NCI-H1436 (cell line): ENCODE measurements at regions not wholly inside any gene's neighbourhood (a gene's known extent, or its start where the extent isn't known, plus 50 kb on each side); places are given as distances from the start of the nearest gene placed in this dataset.
"Not testable (repeated sequence)": the region's sequence is repeated elsewhere in the genome, so short reads cannot be mapped to it uniquely, and the experiment has no call there.

Source experiments
- DNase-seq: peaks from one replicate; lab custom pipeline; 2025; lab: John Stamatoyannopoulos, UW

DNA sequence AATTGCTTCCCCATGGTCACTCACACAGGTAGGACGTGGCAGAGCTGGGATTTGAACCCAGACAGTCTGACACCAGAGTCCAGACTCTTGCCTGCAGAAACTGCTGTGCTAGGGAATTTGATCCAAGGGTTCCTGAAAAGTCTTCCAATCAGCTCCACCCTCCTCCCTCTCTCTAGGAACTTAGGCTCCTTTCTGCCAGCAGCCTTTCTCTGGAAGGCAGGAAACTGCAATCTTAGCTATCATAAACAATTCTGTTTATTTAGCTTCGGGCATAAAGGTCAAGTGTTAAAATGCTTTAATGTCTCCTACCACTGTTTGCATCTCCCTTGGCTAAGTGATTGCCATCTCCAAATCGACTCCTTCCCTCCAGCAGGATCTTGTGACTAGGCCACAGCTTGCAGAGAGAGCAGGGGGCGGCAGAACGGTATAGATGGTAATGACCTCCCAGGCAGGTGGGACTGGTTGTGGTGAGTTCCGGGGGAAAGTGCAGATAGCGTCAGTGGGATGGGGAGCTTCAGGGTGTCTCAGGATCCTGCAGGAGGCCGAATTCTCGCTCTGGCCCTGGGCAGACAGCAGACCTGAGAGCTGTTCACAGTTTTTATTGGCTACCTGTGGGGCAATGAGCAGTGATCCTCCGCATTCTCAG is 882.4 kb upstream of the EEF2KMT start:
- no peak for DNase-seq

DNA sequence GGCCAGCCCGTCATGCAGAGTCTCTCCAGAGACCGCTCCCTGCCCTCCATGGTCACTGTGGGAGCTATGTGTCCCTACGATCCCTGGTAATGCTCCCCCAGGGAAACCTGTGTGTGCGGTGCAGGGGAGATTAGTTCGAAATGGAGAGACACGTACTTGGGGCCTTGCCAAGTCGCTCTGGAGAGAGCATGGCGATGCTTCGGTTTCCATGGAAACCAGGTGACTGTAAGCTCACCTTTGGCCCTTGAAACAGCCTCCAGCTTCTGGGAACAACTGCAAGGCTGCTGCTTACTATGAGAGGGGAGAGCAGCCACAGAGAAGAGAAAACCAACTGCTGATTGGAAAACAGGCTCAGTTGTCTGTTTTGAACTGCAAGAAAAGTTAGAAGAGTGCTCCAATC is 879.7 kb upstream of the EEF2KMT start:
- no peak for DNase-seq

DNA sequence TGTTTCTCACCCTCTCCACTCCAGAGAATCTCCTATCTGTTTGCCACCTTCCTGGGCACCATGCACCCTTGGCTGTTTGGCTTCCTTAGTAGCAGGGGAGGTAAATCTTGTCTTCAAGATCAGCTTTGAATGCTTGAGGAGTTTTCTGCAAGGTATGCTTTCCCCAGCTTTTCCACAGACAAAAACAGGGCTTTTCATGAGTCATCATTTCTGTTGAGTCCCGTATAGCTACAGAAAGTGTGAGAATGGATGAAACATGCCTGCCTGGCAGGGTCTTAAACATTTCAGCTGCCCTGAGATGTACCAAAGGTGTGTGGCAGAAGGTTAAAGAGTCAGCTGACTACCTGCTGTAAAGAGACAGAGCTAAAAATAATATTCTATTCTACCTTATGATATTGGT is 875.2 kb upstream of the EEF2KMT start:
- no peak for DNase-seq

DNA sequence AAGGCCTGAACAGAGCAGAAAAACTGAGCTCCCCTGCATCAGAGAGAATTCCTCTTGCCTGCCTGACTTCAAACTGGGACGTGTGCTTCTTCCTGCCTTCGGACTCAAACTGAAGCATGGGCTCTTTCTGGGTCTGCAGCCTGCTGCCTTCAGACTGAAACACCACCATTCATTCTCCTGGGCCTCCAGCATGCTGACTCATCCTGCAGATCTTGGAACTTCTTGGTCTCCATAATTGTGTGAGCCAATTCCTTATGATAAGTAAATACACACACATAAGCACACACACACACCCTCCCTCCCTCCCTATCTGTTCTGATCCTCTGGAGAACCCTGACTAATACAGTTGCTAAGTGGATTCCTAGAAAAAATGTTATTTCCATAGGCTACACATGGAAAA is 874.3 kb upstream of the EEF2KMT start:
- no peak for DNase-seq

DNA sequence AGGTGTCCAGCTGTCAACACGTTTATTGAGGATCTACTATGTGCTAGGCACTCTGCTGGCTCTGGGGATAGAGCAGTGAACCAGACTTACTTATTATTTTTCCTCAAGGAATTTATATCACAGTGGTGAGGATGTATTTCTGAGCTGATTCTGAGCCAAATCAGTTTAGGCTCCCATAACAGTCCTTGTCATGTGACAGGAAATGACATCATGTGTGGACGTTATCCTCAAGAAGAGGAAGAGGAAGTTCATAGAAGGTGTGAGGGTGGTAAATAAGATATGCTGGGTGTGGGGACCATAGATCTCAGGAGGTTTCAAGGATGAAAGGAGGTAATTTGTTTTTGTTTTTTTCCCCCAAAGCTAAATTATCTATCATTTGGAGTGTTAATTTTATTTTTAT is 873.5 kb upstream of the EEF2KMT start:
- DNase-seq = no peak

DNA sequence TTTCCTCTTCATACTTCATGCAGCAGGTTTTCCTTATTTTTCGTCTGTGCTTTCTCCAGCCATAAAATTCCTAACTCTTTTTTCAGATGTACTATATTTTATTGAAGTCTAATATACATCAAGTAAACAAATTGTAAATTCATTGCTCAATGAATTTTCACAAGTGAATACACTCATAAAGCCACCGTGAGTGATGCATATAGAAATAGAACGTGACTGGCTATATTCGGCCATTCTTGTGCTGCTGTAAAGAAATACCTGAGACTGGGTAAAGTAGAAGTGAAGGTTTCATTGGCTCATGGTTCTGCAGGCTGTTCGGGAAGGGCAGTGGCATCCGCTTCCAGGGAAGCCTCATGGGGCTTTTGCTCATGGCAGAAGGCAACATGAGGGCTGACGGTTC is 868.4 kb upstream of the EEF2KMT start:
- no peak for DNase-seq

DNA sequence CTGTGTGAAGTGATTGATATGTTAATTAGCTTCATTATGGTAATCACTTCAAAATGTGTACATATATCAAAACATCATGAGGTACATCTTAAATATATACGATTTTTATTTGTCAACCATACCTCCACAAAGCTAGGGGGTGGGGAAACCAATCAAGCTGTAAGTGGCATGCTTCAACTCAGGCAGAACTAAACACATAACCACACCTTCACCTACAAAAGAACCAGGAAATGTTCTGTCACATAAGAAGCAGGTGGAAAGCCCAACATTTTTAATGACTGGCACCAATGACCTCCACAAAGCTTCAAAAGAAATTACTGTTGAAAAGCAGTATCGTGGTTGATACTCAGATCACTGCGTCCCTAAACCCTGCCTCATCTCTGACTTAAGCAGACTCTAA is 867.7 kb upstream of the EEF2KMT start:
- DNase-seq = no peak

DNA sequence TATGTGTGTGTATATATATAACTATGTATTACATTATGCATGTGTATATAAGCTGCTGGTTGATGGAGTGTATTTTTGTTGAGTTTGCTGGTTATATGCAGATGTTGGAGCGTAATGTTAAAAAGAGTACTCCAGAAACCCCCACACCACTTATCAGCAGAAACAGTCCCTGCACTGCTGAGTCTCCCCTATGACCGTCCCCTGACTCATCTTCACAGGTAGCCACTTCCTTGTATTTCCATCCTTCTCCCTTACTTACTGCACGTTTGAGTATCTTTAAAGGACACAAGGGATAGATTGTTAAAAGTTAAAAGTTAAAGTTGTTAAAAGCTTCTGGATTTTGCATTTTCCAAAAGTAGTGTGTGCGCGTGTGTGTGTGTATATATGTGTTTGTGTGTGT is 853.9 kb upstream of the EEF2KMT start:
- DNase-seq = no peak

DNA sequence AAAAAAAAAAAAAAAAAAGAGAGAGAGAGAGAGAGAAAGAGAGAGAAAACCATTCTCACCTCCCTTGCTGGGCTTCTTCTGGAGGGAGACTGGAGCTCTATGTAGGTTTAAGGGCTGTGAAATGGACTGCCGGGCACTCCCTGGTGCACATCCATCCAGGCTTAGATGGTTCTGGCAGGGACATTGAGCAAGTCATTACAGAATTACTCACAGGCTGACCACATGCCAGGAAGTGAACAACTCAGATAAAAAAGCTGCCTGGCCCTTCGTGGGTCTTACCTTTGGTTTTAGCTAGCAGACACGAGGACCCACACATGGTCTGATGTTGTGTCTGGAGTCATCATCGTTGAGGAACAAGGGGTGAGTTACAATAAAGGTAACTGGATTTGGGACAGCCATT is 847.4 kb upstream of the EEF2KMT start:
- no peak for DNase-seq

DNA sequence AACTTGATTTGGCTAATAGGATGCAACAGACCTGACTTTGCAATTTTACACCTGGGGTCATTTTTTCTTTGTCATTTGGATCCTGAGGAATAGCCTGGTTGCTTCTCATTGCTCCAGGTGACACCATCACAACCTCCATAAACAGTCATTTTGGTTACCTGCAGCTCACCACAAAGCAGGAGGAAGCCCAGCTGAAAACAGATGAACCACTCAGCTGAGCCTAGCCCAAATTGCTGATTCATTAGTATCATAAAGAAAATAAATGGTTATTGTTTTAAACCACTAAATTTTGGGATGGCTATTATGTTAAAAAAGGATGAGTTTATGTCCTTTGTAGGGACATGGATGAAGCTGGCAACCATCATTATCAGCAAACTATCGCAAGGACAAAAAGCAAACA is 841.0 kb upstream of the EEF2KMT start:
- DNase-seq = no peak

DNA sequence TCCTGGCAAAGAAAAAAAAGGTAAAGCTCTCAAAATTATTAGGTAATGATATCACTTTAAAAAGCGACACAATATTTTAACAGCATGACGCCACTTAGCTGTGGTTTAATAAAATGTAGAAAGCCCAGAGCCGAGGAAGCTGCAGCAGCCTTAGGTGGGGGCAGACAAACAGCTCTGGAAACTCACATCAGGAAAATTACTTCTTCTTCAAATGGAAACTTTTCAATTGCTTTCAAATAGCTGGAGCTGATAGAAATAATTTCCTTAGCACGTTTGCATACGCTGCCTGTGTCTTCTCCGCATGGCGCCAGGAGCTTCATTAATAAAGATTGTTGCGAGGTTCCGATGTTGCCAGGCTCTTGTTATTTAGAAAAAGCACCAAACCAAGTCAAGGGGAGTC is 835.3 kb upstream of the EEF2KMT start:
- no peak for DNase-seq

DNA sequence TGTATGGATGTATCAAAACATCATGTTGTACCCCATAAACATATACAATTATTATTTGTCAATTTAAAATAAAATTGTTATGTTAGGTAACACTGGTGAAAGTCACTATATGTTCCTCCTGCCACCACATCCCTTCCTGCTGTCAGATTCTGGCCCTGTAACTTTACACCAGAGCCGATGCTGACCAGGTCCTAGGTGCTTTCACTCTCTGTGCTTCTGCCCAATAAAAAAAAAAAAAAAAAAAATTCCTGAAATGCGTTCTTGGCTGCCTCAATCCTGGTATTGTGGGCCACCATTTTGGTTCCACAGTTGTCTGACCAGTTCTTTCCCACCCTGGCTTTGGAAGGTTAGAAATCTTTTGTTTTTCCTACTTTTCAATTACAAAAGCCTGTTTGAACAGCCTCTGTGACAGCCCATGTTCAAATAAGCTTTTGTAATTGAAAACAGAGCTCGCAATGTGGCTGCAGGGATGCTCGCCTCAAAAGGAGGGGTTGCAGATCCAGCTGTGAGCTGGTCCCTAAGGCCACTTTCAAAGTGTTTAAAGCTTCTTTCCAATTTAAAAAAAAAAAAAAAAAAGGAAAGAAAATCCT is 831.0 kb upstream of the EEF2KMT start:
- no peak for DNase-seq

DNA sequence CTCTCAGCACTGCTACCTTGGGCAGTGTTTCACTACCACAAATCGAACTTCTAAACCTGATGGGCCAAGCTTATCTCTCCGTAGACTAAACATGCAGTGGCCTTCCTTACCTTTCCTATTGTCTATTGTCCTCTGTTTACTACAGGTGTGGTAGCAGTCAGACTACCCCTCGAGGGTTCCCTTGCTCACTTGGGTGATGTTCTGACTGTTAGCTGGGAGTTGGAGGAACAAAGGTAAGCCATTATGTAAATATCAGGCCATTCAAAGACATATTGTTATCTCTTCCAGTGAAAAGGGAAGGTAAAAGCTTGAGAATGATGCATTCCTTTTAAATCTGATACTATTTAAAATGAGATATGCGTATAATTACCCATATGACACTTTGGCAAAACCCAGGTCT is 828.3 kb upstream of the EEF2KMT start:
- no peak for DNase-seq

DNA sequence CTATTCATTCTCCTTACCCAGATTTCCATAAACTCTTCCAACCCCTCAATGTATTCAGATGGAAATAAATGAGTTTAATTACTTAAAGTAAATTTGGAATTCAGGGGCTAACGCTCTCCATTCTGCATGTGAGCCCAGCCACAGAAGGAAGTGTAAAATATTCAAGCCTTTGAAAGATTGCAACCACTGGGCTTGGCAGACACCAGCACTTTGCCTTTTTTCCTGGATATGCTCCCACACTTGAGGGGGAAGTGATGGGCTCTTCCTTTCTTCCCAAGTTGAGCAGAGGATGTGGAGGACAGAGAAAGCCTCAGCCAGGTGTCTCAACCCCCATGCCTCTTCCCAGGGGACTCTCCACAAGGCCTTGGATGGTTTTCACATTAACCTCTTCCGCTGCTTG is 825.1 kb upstream of the EEF2KMT start:
- DNase-seq = no peak

DNA sequence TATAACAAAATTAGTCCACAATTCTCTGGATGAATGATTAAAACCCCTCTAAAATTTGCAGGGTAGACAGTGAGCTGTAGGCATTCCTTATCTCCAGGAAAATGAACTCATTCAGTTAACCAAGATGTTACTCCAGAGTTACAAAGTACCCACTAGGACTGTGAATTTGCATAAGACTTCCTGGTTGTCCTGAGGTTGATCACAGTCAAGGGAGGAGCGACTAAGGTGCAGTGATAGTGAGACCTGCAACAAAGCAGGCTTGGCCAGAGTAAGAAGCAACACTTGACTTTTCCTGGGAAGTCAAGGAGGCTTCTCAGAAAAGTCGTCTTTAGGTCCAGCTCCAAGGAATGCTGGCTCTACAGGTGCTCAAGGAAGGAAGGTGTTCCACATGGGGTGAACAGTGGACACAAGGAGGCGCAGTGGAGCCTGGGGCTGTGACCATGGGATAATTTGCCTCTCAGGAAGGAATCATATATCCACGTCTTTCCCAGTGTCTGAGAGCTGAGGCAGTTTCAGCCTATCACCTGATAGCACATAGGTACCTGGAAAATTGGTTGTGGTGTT is 821.1 kb upstream of the EEF2KMT start:
- DNase-seq = no peak

DNA sequence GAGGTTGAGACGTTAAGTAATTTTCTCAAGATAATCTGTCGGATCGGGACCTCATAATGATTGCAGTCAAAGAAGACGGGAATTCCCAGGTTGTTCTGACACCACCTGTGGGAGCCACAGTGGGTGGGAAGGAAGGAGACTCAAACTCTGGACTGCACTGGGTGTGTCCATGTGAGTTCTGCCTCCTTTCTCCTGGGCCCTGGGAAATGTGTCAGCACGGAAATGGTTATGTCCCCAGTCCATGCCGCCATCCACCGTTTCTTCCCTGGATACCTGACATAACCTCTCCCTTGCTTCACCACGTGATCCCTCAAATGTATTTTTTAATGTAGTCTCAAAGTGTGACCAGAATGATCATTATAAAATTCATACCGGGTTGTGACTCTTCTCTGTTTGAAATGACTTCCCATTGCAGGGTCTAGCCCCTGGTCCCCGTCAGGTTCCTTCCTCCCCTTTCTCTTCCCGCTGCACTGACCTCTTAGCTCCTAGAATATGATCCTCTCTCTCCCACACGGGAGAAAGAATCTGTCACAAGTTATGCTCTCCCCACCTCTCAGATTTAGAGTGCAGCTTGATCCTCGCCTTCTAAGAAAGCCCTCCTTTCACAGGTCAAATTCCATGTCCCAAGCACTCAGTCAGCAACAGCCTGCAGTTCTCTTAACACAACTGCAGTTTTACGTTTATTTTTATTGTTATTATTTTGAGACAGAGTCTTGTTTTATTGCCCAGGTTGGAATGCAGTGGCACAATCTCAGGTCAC is 820.0 kb upstream of the EEF2KMT start:
- DNase-seq = no peak

DNA sequence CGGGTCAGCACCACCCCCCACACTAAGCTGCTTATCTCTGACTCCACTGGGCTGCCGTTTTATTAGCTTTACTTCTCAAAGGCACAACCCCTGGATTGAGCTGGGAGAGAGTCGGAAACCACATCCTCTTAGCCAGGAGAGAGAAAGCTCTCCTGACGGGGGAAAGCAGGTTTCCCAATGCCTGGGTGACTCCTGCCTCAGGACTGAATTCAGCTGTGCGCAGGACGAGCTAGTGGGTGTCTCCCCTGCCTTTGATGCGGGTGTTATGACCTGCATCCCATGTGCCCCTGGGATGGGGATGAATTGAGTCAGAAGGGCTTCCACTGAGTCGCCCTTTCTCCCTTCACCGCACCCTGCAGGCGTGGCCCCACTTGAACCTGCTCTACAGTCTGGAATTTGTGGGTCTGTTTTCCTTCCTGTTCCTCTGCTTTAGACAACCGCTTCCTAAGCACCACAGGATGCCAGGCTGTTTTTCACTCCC is 819.2 kb upstream of the EEF2KMT start:
- DNase-seq = no peak

DNA sequence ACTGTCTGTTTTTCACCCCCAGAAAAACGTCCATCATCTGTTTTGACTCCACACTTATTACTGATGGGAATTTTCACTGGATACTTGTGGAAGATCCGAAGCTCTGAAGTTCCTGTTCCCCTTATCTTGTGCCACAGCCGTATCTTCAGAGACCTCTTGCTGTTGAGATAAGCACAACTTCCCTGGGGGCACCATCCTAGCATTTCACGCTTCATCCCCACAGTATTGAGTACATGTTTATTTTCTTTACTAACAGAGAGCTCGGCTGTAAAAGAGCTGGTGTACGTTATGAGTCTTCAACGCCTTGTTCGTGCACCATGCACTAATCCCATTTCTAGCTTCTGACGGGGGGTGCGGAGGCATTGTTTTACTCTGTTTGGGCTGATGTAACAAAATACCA is 813.6 kb upstream of the EEF2KMT start:
- no peak for DNase-seq

DNA sequence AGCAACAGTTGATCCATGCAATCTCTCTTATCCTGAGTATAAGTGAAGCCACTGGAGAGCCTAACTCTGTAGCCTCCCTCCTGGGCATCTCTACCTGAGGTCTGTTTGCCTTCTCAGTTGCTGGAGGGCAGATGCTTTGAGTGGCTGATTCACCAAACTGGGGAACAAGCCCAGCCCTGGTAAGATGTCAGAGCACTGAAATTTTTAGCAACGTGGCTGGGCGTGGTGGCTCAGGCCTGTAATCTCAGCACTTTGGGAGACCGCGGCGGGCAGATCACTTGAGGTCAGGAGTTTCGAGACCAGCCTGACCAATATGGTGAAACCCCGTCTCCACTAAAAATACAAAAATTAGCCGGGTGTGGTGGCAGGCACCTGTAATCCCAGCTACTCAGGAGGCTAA is 812.0 kb upstream of the EEF2KMT start:
- not testable (repeated sequence) for DNase-seq

DNA sequence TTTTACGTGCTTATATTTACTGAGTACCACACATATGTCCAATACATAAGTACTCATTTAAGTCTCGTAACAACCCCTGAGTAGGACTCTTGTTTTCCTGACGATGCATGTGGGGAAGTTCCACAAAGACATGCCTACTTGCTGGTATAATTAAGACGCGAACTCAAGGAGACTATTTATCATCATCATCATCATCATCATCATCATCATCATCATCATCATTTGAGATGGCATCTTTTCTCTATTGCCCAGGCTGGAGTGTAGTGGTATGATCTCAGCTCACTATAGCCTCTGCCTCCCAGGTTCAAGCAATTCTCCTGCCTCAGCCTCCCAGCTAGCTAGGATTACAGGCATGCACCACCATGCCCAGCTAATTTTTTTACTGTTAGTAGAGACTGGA is 809.9 kb upstream of the EEF2KMT start:
- DNase-seq = no peak

DNA sequence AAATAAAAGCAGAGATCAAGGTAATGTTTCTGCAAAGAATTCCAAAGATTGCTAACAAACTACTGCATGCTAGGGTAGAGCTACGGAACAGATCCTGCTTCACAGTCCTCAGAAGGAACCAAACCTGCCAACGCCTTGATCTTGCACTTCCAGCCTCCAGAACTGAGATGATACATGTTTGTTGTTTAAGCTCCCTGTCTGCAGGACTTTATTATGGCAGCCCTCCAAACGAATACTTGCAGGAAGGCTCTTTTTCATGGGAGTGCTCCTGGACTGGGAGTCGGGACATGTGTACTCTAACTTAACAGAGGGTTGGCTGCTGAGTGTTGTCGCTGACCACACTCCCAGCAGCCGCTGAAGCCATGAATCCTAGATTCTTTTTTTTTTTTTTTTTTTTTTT is 808.8 kb upstream of the EEF2KMT start:
- no peak for DNase-seq

DNA sequence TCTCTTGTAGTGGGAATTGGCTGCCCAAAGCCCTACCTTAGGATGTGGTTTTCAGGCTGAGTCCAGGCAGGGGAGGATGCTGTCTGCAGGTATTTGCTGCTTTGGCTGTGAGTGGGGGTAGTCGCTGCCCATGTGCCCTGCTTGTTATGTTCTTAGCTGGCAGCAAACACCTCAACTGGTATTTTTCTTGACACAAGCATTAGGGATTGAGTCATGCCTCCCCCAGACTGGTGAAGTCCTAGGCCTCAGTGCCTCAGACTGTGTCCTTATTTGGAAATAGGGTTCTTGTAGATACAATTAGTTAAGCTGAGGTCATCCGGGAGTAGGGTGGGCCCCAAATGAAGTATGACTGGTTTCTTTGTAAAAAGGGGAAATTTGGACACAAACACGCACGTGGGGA is 808.3 kb upstream of the EEF2KMT start:
- DNase-seq = no peak

DNA sequence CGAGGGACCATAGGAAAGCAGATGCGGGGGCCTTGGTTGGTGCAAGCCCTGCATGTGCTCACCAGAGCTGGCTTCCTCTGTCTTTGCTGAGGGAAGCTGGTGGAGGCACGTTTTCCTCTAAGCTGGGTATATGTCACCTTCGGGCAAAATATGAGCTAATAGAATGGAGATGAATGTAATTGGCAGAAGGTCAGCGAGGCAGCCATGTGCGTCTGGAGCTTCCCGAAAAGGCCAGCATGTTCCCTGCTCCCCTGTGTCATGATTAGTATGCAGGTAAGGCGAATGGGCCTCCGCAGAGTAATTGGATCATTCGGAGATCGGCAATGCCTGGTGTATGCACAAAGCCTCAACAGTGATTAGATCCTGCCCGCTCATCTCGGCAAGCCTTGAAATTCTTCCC is 806.2 kb upstream of the EEF2KMT start:
- no peak for DNase-seq
